ENCODE measurements at regions not wholly inside any gene's neighbourhood (a gene's known extent, or its start where the extent isn't known, plus 50 kb on each side); places are given as distances from the start of the nearest gene placed in this dataset.

DNA sequence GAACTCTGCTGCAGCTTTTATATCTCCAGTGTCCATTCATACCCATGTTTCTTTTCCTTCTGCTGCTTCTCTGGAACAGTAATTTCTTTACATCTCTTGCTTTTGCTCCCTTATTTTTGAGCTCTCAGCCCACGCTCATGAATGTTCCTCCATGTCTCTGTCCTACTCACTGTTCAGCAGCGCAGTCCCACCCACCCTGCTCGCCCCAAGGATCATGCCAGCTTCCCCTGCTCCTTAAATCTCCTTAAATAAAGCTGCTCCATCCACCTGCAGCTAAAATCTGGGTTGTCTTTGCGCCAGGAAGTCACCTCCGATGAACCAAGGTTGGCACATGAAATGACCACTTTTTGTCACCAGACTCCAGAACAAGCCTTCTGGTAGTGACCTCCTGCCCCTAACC lies 201.1 kb upstream of the RGS6 start:
- H3K27ac ChIP-seq (ENCODE audit: insufficient read depth, low read depth, low read length), result no peak overlapping the region

More for the DNA sequence above, 201.1 kb upstream of the RGS6 start:
- TF ChIP-seq POLR2A (IDR thresholded peaks at IDR 0.05; ENCODE audit: low read depth, low read length) (no peak), JUN (IDR thresholded peaks at IDR 0.05; ENCODE audit: borderline replicate concordance, insufficient read depth, insufficient read length, low read depth) (no peak), GATA2 (IDR thresholded peaks at IDR 0.05; ENCODE audit: insufficient read depth, insufficient read length, low read depth, low read length) (no peak), FOS (IDR thresholded peaks at IDR 0.05; ENCODE audit: borderline replicate concordance, insufficient read depth, low read length) (no peak), EZH2 (IDR thresholded peaks at IDR 0.05; ENCODE audit: borderline replicate concordance, low read depth, low read length, severe bottlenecking) (no peak), MYC (IDR thresholded peaks at IDR 0.05; ENCODE audit: low read depth, low read length) (no peak), POLR2AphosphoS5 (IDR thresholded peaks at IDR 0.05; ENCODE audit: insufficient read depth, low read depth, low read length) (no peak)
- TF ChIP-seq, protein P1, sequence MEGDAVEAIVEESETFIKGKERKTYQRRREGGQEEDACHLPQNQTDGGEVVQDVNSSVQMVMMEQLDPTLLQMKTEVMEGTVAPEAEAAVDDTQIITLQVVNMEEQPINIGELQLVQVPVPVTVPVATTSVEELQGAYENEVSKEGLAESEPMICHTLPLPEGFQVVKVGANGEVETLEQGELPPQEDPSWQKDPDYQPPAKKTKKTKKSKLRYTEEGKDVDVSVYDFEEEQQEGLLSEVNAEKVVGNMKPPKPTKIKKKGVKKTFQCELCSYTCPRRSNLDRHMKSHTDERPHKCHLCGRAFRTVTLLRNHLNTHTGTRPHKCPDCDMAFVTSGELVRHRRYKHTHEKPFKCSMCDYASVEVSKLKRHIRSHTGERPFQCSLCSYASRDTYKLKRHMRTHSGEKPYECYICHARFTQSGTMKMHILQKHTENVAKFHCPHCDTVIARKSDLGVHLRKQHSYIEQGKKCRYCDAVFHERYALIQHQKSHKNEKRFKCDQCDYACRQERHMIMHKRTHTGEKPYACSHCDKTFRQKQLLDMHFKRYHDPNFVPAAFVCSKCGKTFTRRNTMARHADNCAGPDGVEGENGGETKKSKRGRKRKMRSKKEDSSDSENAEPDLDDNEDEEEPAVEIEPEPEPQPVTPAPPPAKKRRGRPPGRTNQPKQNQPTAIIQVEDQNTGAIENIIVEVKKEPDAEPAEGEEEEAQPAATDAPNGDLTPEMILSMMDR (IDR thresholded peaks at IDR 0.05; ENCODE audit: extremely low read depth in 1 of 2, insufficient read depth in 1 of 2, low read depth in 1 of 2, low read length in 2 of 2), result no peak
- TF ChIP-seq, protein P2, sequence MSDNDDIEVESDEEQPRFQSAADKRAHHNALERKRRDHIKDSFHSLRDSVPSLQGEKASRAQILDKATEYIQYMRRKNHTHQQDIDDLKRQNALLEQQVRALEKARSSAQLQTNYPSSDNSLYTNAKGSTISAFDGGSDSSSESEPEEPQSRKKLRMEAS (IDR thresholded peaks at IDR 0.05; ENCODE audit: insufficient read depth, insufficient read length), result no peak
- intact Hi-C loops (cut with micrococcal nuclease) (no loop called here), dilution Hi-C loops (cut with MboI; ENCODE audit: extremely low pct_ligation_motif_present, low sequenced_read_pairs) (no loop called here)
- Histone ChIP-seq H4K20me1 (replicated peaks; ENCODE audit: control insufficient read depth, extremely low read depth, insufficient read depth, low read length) (no peaks in the 10 kb centered on the region), H3K9me1 (replicated peaks; ENCODE audit: control insufficient read depth, extremely low read depth, insufficient read depth, low read length) (no peaks in the 10 kb centered on the region), H2AFZ (ENCODE audit: low read depth, low read length) (no peak overlapping the region), H3K36me3 (ENCODE audit: control insufficient read depth in 2 of 2, extremely low read depth in 1 of 2, insufficient read depth in 2 of 2, low read length in 2 of 2) (peaks cover 0 to 11% of the 10 kb centered on the region in 2 experiments), H3K27me3 (ENCODE audit: control insufficient read depth in 2 of 2, insufficient read depth in 2 of 2, low read length in 2 of 2) (no peaks in the 10 kb centered on the region), H3K4me1 (ENCODE audit: control insufficient read depth, extremely low read depth, insufficient read depth, low read length) (no peaks in the 10 kb centered on the region), H3K79me2 (ENCODE audit: control insufficient read depth, insufficient read depth, low read length) (no peaks in the 10 kb centered on the region), H3K9me3 (replicated peaks; ENCODE audit: control insufficient read depth, insufficient read depth, low read length) (no peaks in the 10 kb centered on the region), H3K4me3 (replicated peaks in 1 of 3; ENCODE audit: insufficient read depth in 1 of 3, low read depth in 1 of 3, low read length in 3 of 3) (no peak overlapping the region), H3K4me2 (ENCODE audit: insufficient read depth, low read length) (no peak overlapping the region), H3K9ac (replicated peaks; ENCODE audit: extremely low read depth, insufficient read depth, low read length) (no peak overlapping the region)
- DNase-seq (ENCODE audit: low read depth, low spot score), result no peak
- BruUV-seq (replicated peaks), result no TSS peak
- FAIRE-seq, result no peak
- ChIA-PET POLR2A (no interaction called here), CTCF (interaction anchor here (3.3 kb wide), 1 partner anchor 11 kb away, joined by 15 read pairs; no protein-coding TSS in a partner anchor)
